Naive thymus-derived CD8-positive, alpha-beta T cell (primary cell): ENCODE measurements at regions not wholly inside any gene's neighbourhood (a gene's known extent, or its start where the extent isn't known, plus 50 kb on each side); places are given as distances from the start of the nearest gene placed in this dataset.

Source experiments
- ATAC-seq, 2 donors: fragments of 150-1000 bp; cut with Tn5 transposase in 1 of 2; sonication (Bioruptor Pico), chemical (Tn5 transposase) in 1 of 2; 1 replicate in 1 of 2; 2 replicates in 1 of 2; pipeline ENCODE4 v1.10.0; 2021; ENCODE audit warnings: mild to moderate bottlenecking in 2 of 2, moderate library complexity in 2 of 2
- POLR2A ChIA-PET: fragments of 350-600 bp; sonication (Branson Sonifier 250); formaldehyde crosslinking; loops from one replicate; lab custom pipeline; 2021; ENCODE audit warnings: antibody characterized with exemption; lab: Charles Lee
- DNase-seq, 10 donors: peaks; one replicate each; pipeline versions ENCODE4 v3.0.0 to v3.0.0-alpha.2; 2020 to 2022
- H3K27ac Mint-ChIP-seq, 10 donors: one replicate each; pipeline ENCODE4 v1.8.0; 2020 to 2022; ENCODE audit warnings: mild to moderate bottlenecking in 10 of 10, mixed read lengths in 10 of 10, moderate library complexity in 4 of 10, inconsistent platforms in 1 of 10
- H3K27me3 Mint-ChIP-seq, 5 donors: one replicate each; pipeline ENCODE4 v1.8.0; 2021 to 2022; ENCODE audit warnings: mixed read lengths in 5 of 5
- H3K36me3 Mint-ChIP-seq, 3 donors: one replicate each; pipeline ENCODE4 v1.8.0; 2020 to 2022; ENCODE audit warnings: mixed read lengths in 3 of 3, mild to moderate bottlenecking in 2 of 3, inconsistent platforms in 1 of 3
- H3K4me1 Mint-ChIP-seq, 4 donors: one replicate each; pipeline ENCODE4 v1.8.0; 2021 to 2022; ENCODE audit warnings: mixed read lengths in 4 of 4
- H3K4me3 Mint-ChIP-seq, 10 donors: one replicate each; pipeline ENCODE4 v1.8.0; 2020 to 2022; ENCODE audit warnings: mild to moderate bottlenecking in 10 of 10, mixed read lengths in 10 of 10, moderate library complexity in 6 of 10, inconsistent platforms in 1 of 10
- H3K9me3 Mint-ChIP-seq, 9 donors: one replicate each; pipeline ENCODE4 v1.8.0; 2020 to 2022; ENCODE audit warnings: mixed read lengths in 9 of 9, mild to moderate bottlenecking in 3 of 9, inconsistent platforms in 1 of 9, moderate library complexity in 1 of 9

DNA sequence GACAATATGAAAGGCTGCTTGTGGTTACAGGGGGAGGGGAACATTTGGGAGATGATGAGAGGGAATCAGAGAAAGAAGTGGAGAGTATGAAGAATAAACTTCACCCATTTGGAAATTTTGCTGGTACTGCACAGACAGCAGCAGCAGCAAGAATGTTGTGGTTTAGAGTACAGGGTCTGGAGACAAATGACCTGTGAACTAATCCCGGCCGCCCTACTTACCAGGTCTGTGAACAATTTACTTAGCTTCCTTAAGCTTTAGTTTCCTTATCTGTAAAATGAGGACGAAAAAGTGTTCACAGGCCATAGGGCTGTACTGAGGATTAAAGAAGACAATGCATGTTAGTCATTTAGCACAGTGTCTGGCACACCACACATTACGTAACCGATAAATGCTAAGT, 685.4 kb upstream of the CELF4 start:
- POLR2A ChIA-PET, result no interaction called here
- Mint-ChIP-seq H3K36me3 (no peaks in the 10 kb centered on the region), H3K4me3 (no peak overlapping the region), H3K27ac (no peak overlapping the region), H3K9me3 (peaks cover 0 to 3% (median 0%) of the 10 kb centered on the region in 9 donors), H3K4me1 (no peaks in the 10 kb centered on the region), H3K27me3 (no peaks in the 10 kb centered on the region)
- DNase-seq, result no peak
- no peak for ATAC-seq

DNA sequence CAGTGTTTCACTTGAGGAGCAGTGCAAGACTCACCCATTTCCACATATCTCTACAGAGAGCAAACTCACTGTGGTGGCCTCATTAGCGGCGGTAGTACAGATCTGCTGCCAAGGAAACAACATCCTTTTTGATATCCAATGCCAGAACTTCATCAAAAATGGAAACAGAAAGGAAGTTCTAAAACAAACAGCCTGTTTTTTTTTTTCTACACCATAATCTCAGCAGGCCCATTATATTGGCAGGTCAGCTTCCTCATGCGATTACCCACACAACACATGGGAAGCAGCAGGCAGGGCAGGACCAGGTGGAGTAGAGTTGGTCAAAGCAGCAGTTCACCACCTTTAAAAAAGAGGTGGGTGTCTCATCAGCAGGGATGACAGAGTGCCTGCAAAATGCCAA, 678.9 kb upstream of the CELF4 start:
- Mint-ChIP-seq H3K9me3 (peaks cover 0 to 7% (median 0%) of the 10 kb centered on the region in 9 donors), H3K4me3 (no peak overlapping the region), H3K36me3 (no peaks in the 10 kb centered on the region), H3K27ac (no peak overlapping the region), H3K27me3 (no peaks in the 10 kb centered on the region), H3K4me1 (no peaks in the 10 kb centered on the region)
- DNase-seq, result no peak
- POLR2A ChIA-PET, result no interaction called here
- ATAC-seq, result no peak

DNA sequence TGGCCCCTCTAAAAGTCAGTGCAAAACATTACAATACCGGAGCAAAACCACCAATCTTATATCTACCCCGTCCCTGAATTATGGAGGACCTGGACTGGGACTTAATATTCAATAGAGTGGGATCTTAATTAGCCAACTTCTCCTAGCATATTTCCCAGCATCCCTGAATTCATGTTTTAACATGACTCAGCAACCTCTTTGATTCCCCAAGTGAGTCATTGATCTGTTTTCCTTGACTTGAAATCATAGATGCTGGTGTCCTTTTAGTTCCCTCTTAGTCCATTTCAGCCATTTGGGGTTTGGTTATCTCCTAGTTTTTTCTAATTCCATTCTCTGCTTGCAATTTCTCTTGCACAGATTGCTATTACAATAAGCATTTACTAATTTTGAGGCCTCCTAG, 677.7 kb upstream of the CELF4 start:
- POLR2A ChIA-PET, result no interaction called here
- no peak for DNase-seq
- Mint-ChIP-seq H3K4me3 (no peak overlapping the region), H3K36me3 (no peaks in the 10 kb centered on the region), H3K27me3 (no peaks in the 10 kb centered on the region), H3K4me1 (no peaks in the 10 kb centered on the region), H3K9me3 (peaks cover 0 to 14% (median 0%) of the 10 kb centered on the region in 9 donors), H3K27ac (no peak overlapping the region)
- ATAC-seq, result no peak

DNA sequence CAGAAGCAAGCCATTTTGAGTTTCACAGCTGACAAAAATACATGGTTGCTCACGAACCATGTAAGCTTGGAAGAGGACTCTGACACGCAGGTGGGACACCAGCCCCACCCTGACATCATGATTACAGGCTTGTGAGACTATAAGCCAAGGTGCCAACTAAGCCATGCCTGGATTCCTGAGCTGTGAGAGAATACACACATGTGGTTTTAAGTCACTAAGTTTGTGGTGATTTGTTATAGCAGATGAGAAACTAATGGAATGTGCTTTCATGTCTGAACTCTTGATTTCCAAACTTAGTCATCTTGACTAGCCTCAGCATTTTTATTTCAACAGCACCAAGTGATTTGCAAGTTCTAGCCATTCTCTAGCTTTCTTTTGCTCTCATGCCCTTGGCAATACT, 676.1 kb upstream of the CELF4 start:
- H3K9me3 Mint-ChIP-seq, result peaks cover 0 to 14% (median 0%) of the 10 kb centered on the region in 9 donors
- POLR2A ChIA-PET, result no interaction called here
- no peak overlapping the region for H3K4me3 Mint-ChIP-seq
- H3K36me3 Mint-ChIP-seq, result no peaks in the 10 kb centered on the region
- no peaks in the 10 kb centered on the region for H3K27me3 Mint-ChIP-seq
- H3K4me1 Mint-ChIP-seq, result no peaks in the 10 kb centered on the region
- no peak overlapping the region for H3K27ac Mint-ChIP-seq
- ATAC-seq (no peak), DNase-seq (no peak)

DNA sequence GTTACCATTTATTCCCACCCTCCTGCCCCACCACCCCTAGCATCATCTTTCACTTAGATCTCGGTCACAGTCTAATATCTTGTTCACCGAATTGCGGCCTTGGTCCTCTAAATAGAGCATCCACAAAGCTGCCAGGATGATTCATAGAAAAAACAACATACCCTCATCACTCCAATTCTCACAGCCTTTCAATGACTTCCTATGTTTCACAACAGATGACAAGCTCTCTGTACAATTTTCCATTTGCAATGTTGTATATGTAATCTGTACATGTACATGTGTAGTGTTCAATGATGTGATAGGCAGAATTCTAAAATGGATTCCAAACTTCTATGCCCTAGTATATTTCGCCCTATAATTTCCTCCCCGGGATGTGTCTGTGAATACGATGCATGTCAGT, 675.6 kb upstream of the CELF4 start:
- Mint-ChIP-seq H3K4me1 (no peaks in the 10 kb centered on the region), H3K27ac (no peak overlapping the region), H3K9me3 (peaks cover 0 to 14% (median 0%) of the 10 kb centered on the region in 9 donors), H3K27me3 (no peaks in the 10 kb centered on the region), H3K36me3 (no peaks in the 10 kb centered on the region), H3K4me3 (no peak overlapping the region)
- ATAC-seq (no peak), DNase-seq (no peak)
- POLR2A ChIA-PET, result no interaction called here

DNA sequence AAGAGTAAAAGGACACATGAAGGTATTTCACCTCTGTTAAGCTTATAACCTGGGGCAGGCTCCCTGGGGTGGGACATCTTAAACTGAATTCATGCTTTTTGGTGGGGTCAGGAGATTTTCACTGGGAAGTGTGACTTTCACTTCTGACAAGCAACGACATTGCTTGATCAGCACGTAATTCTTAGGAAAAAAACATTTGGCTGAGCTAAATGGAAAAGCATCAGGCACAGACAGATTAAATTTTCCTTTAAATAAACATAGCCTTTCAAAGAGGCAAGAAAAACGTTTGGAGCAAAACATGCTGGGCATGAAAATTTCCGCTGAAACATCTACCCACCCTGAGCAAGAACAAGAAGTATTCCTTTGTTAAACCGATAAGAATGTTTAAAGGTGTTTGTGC, 674.0 kb upstream of the CELF4 start:
- ATAC-seq (no peak), DNase-seq (no peak)
- H3K9me3 Mint-ChIP-seq, result peaks cover 0 to 14% (median 0%) of the 10 kb centered on the region in 9 donors
- no peaks in the 10 kb centered on the region for H3K36me3 Mint-ChIP-seq
- H3K4me3 Mint-ChIP-seq, result no peak overlapping the region
- POLR2A ChIA-PET, result no interaction called here
- no peaks in the 10 kb centered on the region for H3K4me1 Mint-ChIP-seq
- H3K27me3 Mint-ChIP-seq, result no peaks in the 10 kb centered on the region
- H3K27ac Mint-ChIP-seq, result no peak overlapping the region

DNA sequence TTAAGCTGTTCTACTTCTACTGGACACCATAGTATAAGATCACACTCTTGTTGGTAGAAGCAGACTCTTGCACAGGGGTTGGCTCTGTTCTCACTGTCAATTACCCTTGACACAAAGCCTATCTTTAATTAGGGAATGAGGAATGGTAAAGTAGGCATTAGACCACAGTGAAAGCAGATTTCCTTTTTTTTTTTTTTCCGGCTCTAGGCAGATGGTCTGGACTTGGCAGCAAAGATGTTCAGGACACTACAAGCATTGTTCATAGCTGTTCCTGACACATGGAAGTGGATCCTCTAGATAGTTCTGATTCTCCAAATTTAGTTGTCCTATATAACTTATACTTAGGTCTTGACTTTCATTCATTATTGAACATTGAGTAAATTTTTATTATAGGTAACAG, 672.2 kb upstream of the CELF4 start:
- Mint-ChIP-seq H3K27me3 (no peaks in the 10 kb centered on the region), H3K4me1 (no peaks in the 10 kb centered on the region), H3K27ac (no peak overlapping the region), H3K9me3 (peaks cover 0 to 11% (median 0%) of the 10 kb centered on the region in 9 donors), H3K36me3 (no peaks in the 10 kb centered on the region), H3K4me3 (no peak overlapping the region)
- DNase-seq, result no peak
- POLR2A ChIA-PET, result no interaction called here
- no peak for ATAC-seq

DNA sequence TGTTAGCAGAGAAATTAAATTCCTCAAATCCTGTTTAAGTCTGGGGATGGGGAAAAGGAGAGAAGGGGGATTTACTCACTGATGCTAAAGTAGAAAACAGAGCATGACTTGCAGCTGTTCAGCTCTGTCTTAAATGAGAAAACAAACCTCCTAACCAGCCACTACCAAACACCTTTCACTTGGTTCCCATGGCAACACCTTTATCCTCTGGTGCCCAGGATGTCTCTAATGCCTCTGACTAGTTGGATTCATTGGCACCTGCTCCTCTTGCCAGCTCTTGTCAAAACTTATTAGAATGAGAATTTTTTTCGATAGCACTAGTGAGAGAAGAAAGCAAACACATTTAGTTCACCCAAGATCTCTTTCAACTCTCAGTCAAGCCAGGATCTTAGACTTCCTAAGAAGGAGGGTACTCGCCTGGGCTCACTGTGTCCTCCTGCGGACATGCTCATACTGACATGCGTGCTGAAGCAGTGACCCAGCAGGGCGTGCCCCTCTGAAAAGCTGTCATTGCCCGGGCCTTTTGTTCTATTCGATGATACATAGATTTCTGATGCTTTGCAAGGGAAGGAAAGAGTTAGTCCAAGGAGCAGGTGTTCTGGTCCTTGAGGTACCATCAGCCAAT, 656.0 kb upstream of the CELF4 start:
- H3K4me1 Mint-ChIP-seq, result no peaks in the 10 kb centered on the region
- H3K36me3 Mint-ChIP-seq, result no peaks in the 10 kb centered on the region
- H3K9me3 Mint-ChIP-seq, result peaks cover 0 to 15% (median 8%) of the 10 kb centered on the region in 9 donors
- H3K4me3 Mint-ChIP-seq, result no peak overlapping the region
- DNase-seq (no peak), ATAC-seq (no peak)
- POLR2A ChIA-PET, result no interaction called here
- H3K27ac Mint-ChIP-seq, result no peak overlapping the region
- no peaks in the 10 kb centered on the region for H3K27me3 Mint-ChIP-seq

DNA sequence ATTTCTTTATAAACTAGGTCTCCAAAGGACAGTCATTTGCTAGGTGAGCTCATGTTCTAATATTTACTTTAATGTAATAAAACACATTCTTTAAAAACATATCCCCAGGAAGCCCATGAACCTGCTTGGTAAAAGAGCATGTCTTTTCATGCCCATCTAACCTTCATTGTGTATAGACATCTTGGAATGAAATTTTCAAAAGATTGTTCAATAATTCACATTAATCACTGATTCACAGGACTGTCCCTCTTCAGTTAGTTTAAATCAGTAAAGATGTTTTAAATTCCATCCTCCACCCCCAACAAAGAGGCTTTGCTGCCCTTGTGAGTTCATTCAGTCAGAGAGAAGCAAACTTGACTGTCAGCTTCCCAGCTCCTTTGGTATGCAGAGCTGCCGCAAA, 633.4 kb upstream of the CELF4 start:
- Mint-ChIP-seq H3K4me3 (no peak overlapping the region), H3K27ac (no peak overlapping the region), H3K9me3 (peaks cover 0 to 30% (median 2%) of the 10 kb centered on the region in 9 donors), H3K4me1 (no peaks in the 10 kb centered on the region), H3K27me3 (no peaks in the 10 kb centered on the region), H3K36me3 (no peaks in the 10 kb centered on the region)
- DNase-seq (no peak), ATAC-seq (no peak)
- POLR2A ChIA-PET, result no interaction called here

DNA sequence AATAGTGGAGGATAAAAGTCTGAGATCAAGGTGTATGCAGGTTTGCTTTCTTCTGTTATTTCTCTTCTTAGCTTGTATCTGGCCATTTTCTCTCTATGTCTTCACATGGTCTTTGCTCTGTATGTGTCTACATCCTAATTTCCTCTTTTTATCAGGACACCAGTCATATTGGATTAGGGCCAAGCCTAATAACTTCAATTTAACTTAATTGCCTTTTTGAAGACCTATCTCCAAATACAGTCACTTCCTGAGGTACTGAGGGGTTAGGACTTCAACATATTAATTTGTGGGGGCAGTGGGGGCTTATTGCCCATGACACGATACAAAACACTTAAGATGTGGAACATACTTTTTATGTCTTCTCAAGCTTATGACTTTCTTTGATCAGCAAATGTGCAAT, 632.9 kb upstream of the CELF4 start:
- Mint-ChIP-seq H3K4me1 (no peaks in the 10 kb centered on the region), H3K4me3 (no peak overlapping the region), H3K9me3 (peaks cover 0 to 34% (median 2%) of the 10 kb centered on the region in 9 donors), H3K27me3 (no peaks in the 10 kb centered on the region), H3K36me3 (no peaks in the 10 kb centered on the region), H3K27ac (no peak overlapping the region)
- POLR2A ChIA-PET, result no interaction called here
- no peak for DNase-seq
- ATAC-seq, result no peak

DNA sequence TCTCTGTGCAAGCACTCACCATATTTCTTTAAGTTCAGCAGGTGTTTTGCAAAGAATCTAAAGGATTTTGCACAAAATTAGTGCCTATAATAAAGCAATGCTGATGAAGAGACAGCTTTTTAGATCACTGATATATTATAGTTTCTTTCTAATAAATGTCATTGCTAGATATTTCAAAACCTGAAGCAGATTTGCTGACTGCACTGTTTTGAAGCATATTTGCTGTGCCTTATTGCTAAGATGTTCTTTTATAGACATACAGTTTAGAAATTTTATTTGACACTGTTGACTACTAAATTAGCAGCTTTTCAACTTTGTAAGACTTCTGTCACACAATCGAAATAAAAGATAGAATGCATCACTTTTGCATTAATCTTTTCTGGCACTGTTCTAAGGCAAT, 620.9 kb upstream of the CELF4 start:
- no peaks in the 10 kb centered on the region for H3K4me1 Mint-ChIP-seq

DNA sequence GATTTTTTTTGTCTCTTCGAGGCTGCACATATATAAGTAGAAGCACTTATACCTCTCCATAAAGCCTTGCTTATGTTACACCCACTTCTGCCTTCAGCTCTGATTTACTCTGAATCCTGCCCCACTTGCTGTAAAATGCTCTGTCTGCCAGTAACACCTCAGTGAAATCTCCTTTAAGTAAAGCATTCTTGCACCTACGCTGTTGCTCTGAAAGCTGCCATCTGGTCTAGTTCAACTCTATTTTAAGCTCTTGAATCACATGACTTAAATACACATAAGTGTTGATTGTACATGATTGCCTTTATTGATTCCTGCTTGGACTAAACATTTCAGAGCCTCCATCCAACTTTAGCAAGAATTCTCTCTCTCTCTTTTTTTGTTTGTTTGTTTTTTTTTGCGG, 609.0 kb upstream of the CELF4 start:
- DNase-seq, result no peak
- Mint-ChIP-seq H3K27me3 (no peaks in the 10 kb centered on the region), H3K36me3 (no peaks in the 10 kb centered on the region), H3K27ac (no peak overlapping the region), H3K9me3 (peaks cover 0 to 13% (median 4%) of the 10 kb centered on the region in 9 donors), H3K4me3 (no peak overlapping the region), H3K4me1 (no peaks in the 10 kb centered on the region)
- POLR2A ChIA-PET, result no interaction called here
- no peak for ATAC-seq

More for the DNA sequence above, 620.9 kb upstream of the CELF4 start:
- Mint-ChIP-seq H3K36me3 (peaks cover 0 to 4% (median 0%) of the 10 kb centered on the region in 3 donors), H3K9me3 (peaks cover 0 to 17% (median 2%) of the 10 kb centered on the region in 9 donors), H3K27me3 (no peaks in the 10 kb centered on the region), H3K27ac (no peak overlapping the region), H3K4me3 (no peak overlapping the region)
- POLR2A ChIA-PET, result no interaction called here
- ATAC-seq (no peak), DNase-seq (no peak)

DNA sequence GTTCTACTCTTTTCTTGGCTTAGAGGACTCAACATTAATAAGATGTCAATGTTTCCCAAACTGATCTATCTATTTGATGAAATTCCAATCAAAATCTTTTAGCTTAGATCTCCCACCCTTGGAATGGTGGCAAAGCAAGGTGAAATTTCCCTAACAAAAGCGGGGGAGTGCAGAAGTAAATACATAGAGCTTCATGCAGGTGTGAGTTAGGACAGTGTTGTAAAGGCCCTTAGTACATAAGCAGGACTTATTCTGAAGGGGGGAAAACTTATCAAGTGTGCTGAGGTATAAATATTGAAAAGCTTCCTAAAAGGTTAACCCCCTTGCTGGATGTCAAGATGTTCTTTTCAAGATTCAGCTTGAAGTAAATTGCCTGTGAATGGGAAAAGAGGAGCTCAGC, 608.6 kb upstream of the CELF4 start:
- H3K4me1 Mint-ChIP-seq, result no peaks in the 10 kb centered on the region
- H3K9me3 Mint-ChIP-seq, result peaks cover 0 to 13% (median 3%) of the 10 kb centered on the region in 9 donors
- no peak overlapping the region for H3K27ac Mint-ChIP-seq
- no peak overlapping the region for H3K4me3 Mint-ChIP-seq
- DNase-seq, result no peak
- no peaks in the 10 kb centered on the region for H3K36me3 Mint-ChIP-seq
- ATAC-seq, result no peak
- POLR2A ChIA-PET, result no interaction called here
- H3K27me3 Mint-ChIP-seq, result no peaks in the 10 kb centered on the region

DNA sequence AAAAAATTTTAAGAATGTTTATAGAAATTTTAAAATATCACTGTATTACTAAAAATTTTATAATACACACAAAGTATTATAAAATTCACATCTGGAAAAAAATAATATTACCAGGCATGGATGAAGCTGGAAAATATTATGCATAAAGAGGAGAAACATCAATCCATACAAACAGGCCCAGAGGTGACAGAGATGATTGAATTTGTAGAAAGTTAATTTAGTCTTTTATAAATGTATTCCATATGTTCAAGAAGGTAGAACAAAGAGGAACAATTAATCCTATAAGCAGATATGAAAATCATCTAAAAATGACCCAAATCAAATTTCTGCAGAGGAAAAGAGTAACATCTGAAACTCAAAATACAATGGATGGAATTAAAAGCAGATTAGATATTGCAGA, 605.2 kb upstream of the CELF4 start:
- POLR2A ChIA-PET, result no interaction called here
- Mint-ChIP-seq H3K36me3 (no peaks in the 10 kb centered on the region), H3K27ac (no peak overlapping the region), H3K4me3 (no peak overlapping the region), H3K4me1 (no peaks in the 10 kb centered on the region), H3K9me3 (peaks cover 0 to 11% (median 3%) of the 10 kb centered on the region in 9 donors), H3K27me3 (no peaks in the 10 kb centered on the region)
- no peak for ATAC-seq
- no peak for DNase-seq
